ENCODE measurements at regions not wholly inside any gene's neighbourhood (a gene's known extent, or its start where the extent isn't known, plus 50 kb on each side); places are given as distances from the start of the nearest gene placed in this dataset.

DNA sequence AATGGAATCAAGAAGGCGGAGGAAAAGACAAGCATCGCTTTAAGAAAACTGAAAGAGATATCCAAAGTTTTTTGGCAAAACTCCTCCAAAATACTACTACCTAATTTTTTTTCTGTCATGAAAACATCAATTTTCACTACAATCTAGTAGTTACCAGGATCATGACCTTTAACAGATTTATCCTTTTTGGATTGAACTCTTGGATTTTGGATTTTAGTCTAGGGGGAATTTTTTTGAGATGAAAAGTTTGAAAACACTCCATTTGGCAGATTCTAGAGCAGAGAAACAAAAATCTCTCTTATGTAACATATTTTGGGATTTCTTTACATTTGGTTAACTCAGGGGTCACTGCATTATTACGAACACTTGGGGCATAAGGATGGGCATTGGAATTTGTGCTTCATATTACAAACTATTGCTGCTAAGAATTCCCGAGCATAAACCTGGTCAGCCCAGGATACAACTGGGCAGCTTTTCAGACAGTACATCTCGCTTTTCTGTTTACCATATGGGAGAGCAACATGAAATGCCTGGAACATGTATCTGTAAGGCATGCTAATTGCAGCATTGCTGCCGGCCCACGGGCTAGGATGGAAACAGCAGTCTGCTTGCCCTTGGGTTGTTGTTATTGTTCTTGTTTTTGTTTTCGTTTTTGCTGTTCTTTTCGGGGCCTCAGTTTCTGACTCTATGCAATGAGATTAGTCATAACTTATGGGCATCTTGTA, 264.3 kb downstream of the RHOU start:
- intact Hi-C loops (cut with DNase I) = no loop called here
- Histone ChIP-seq H3K36me3 (no peaks in the 10 kb centered on the region), H3K9me3 (no peaks in the 10 kb centered on the region), H3K4me1 (ENCODE audit: insufficient read depth) (peaks cover 3% of the 10 kb centered on the region), H3K4me3 (no peak overlapping the region), H3K27me3 (no peaks in the 10 kb centered on the region), H3K27ac (no peak overlapping the region)
- TF ChIP-seq, protein P1, sequence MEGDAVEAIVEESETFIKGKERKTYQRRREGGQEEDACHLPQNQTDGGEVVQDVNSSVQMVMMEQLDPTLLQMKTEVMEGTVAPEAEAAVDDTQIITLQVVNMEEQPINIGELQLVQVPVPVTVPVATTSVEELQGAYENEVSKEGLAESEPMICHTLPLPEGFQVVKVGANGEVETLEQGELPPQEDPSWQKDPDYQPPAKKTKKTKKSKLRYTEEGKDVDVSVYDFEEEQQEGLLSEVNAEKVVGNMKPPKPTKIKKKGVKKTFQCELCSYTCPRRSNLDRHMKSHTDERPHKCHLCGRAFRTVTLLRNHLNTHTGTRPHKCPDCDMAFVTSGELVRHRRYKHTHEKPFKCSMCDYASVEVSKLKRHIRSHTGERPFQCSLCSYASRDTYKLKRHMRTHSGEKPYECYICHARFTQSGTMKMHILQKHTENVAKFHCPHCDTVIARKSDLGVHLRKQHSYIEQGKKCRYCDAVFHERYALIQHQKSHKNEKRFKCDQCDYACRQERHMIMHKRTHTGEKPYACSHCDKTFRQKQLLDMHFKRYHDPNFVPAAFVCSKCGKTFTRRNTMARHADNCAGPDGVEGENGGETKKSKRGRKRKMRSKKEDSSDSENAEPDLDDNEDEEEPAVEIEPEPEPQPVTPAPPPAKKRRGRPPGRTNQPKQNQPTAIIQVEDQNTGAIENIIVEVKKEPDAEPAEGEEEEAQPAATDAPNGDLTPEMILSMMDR (IDR thresholded peaks at IDR 0.05) = no peak
- TF ChIP-seq POLR2A (IDR thresholded peaks at IDR 0.05) = no peak
- no peak for TF ChIP-seq EP300 (IDR thresholded peaks at IDR 0.05)
- 68 to 78% (median 72%) methylated on average over 9 of the region's 9 CpGs for WGBS, 3 donors
- DNase-seq = no peak

- Histone ChIP-seq H3K36me3 (no peaks in the 10 kb centered on the region), H3K4me3 (no peak overlapping the region), H3K27ac (no peak overlapping the region), H3K4me1 (ENCODE audit: insufficient read depth) (peaks cover 3% of the 10 kb centered on the region), H3K9me3 (no peaks in the 10 kb centered on the region), H3K27me3 (no peaks in the 10 kb centered on the region)
- WGBS, 3 donors = 94 to 98% (median 96%) methylated on average over 8 of the region's 8 CpGs
- intact Hi-C loops (cut with DNase I) = no loop called here
- no peak for DNase-seq
- TF ChIP-seq EP300 (IDR thresholded peaks at IDR 0.05) = no peak
- TF ChIP-seq, protein P1 (IDR thresholded peaks at IDR 0.05) = no peak
- no peak for TF ChIP-seq POLR2A (IDR thresholded peaks at IDR 0.05)
These were observed 264.9 kb downstream of the RHOU start for GRCh38 chr1:229000187-229000586.

- no peaks in the 10 kb centered on the region for H3K27me3 ChIP-seq
- H3K9me3 ChIP-seq = no peaks in the 10 kb centered on the region
- no peak for DNase-seq
- H3K4me1 ChIP-seq (ENCODE audit: insufficient read depth) = peaks cover 3% of the 10 kb centered on the region
- H3K27ac ChIP-seq = no peak overlapping the region
- no peak overlapping the region for H3K4me3 ChIP-seq
- TF ChIP-seq POLR2A (IDR thresholded peaks at IDR 0.05) = no peak
- TF ChIP-seq, protein P1 (IDR thresholded peaks at IDR 0.05) = no peak
- TF ChIP-seq EP300 (IDR thresholded peaks at IDR 0.05) = no peak
- H3K36me3 ChIP-seq = no peaks in the 10 kb centered on the region
- intact Hi-C loops (cut with DNase I) = no loop called here
- 71 to 92% (median 76%) methylated on average over 1 of the region's 1 CpG for WGBS, 3 donors
These were observed 266.3 kb downstream of the RHOU start for GRCh38 chr1:229001467-229002011.

DNA sequence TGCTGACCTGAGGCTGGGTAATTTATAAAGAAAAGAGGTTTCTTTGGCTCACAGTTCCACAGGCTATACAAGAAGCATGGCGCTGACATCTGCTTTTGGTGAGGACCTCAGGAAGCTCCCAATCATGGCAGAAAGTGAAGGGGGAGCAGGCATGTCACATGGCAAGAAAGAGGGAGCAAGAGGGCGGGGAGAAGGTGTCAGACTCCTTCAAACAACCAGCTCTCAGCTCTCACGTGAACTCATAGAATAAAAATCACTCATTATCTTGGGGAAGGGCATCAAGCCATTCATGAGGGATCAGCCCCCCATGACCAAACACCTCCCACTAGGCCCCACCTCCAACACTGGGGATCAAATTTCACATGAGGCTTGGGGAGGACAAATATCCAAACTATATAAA, 266.8 kb downstream of the RHOU start:
- 93 to 98% (median 97%) methylated on average over 3 of the region's 3 CpGs for WGBS, 3 donors
- intact Hi-C loops (cut with DNase I) = no loop called here
- Histone ChIP-seq H3K36me3 (no peaks in the 10 kb centered on the region), H3K4me1 (ENCODE audit: insufficient read depth) (peaks cover 3% of the 10 kb centered on the region), H3K4me3 (no peak overlapping the region), H3K27ac (no peak overlapping the region), H3K9me3 (no peaks in the 10 kb centered on the region), H3K27me3 (no peaks in the 10 kb centered on the region)
- TF ChIP-seq POLR2A (IDR thresholded peaks at IDR 0.05) = no peak
- no peak for TF ChIP-seq EP300 (IDR thresholded peaks at IDR 0.05)
- TF ChIP-seq, protein P1 (IDR thresholded peaks at IDR 0.05) = no peak
- DNase-seq = no peak

Data from ovary (tissue), 7 donors.